ENCODE measurements at regions not wholly inside any gene's neighbourhood (a gene's known extent, or its start where the extent isn't known, plus 50 kb on each side); places are given as distances from the start of the nearest gene placed in this dataset.
"Not testable (repeated sequence)": the region's sequence is repeated elsewhere in the genome, so short reads cannot be mapped to it uniquely, and the experiment has no call there.

GRCh38 chrX:113802837-113803236 is 781.0 kb upstream of the HTR2C start:
- intact Hi-C loops (cut with DNase I) = no loop called here
- no peak for DNase-seq

GRCh38 chrX:113800955-113801354 is 782.9 kb upstream of the HTR2C start:
- DNase-seq = no peak
- intact Hi-C loops (cut with DNase I) = no loop called here

- DNase-seq = no peak
Observed at GRCh38 chrX:113793563-113793962, 790.3 kb upstream of the HTR2C start.

GRCh38 chrX:113790987-113791386 is 792.9 kb upstream of the HTR2C start:
- DNase-seq = no peak
- intact Hi-C loops (cut with DNase I) = no loop called here

More at GRCh38 chrX:113793563-113793962, 790.3 kb upstream of the HTR2C start:
- intact Hi-C loops (cut with DNase I) = no loop called here

- intact Hi-C loops (cut with DNase I); DNase-seq: not testable (repeated sequence)
Observed at GRCh38 chrX:113784754-113785153, 799.1 kb upstream of the HTR2C start.

GRCh38 chrX:113770806-113771205 is 813.1 kb upstream of the HTR2C start:
- no peak for DNase-seq
- intact Hi-C loops (cut with DNase I) = no loop called here

GRCh38 chrX:113770071-113770470 is 813.8 kb upstream of the HTR2C start:
- intact Hi-C loops (cut with DNase I) = no loop called here

GRCh38 chrX:113759422-113759821 is 824.5 kb upstream of the HTR2C start:
- no peak for DNase-seq
- intact Hi-C loops (cut with DNase I) = no loop called here

More at GRCh38 chrX:113770071-113770470, 813.8 kb upstream of the HTR2C start:
- DNase-seq = no peak

- no peak for DNase-seq
- intact Hi-C loops (cut with DNase I) = no loop called here
Observed at GRCh38 chrX:113747274-113747973, 836.5 kb upstream of the HTR2C start.

- intact Hi-C loops (cut with DNase I) = no loop called here
- DNase-seq = no peak
Observed at GRCh38 chrX:113743069-113743468, 840.8 kb upstream of the HTR2C start.

GRCh38 chrX:113741744-113742143 is 842.1 kb upstream of the HTR2C start:
- DNase-seq = peak in 6 of 42 donors; percentile 1 to 35 (median 7)
- intact Hi-C loops (cut with DNase I) = no loop called here

GRCh38 chrX:113728937-113729336 is 854.9 kb upstream of the HTR2C start:
- DNase-seq = no peak
- intact Hi-C loops (cut with DNase I) = no loop called here

GRCh38 chrX:113726898-113727297 is 857.0 kb upstream of the HTR2C start:
- intact Hi-C loops (cut with DNase I) = no loop called here
- no peak for DNase-seq

- DNase-seq = no peak
- intact Hi-C loops (cut with DNase I) = no loop called here
Observed at GRCh38 chrX:113726466-113726865, 857.4 kb upstream of the HTR2C start.

- DNase-seq = no peak
Observed at GRCh38 chrX:113726009-113726408, 857.9 kb upstream of the HTR2C start.

GRCh38 chrX:113699939-113700338 is 859.3 kb upstream of the AMOT start:
- no peak for DNase-seq
- intact Hi-C loops (cut with DNase I) = no loop called here

More at GRCh38 chrX:113726009-113726408, 857.9 kb upstream of the HTR2C start:
- intact Hi-C loops (cut with DNase I) = no loop called here

GRCh38 chrX:113675278-113675677 is 834.6 kb upstream of the AMOT start:
- no peak for DNase-seq

GRCh38 chrX:113651306-113651705 is 810.7 kb upstream of the AMOT start:
- intact Hi-C loops (cut with DNase I) = no loop called here
- DNase-seq = no peak

More at GRCh38 chrX:113675278-113675677, 834.6 kb upstream of the AMOT start:
- intact Hi-C loops (cut with DNase I) = no loop called here

- no peak for DNase-seq
- intact Hi-C loops (cut with DNase I) = no loop called here
Observed at GRCh38 chrX:113644426-113644825, 803.8 kb upstream of the AMOT start.

GRCh38 chrX:113634565-113634964 is 793.9 kb upstream of the AMOT start:
- no peak for DNase-seq
- intact Hi-C loops (cut with DNase I) = no loop called here

GRCh38 chrX:113629326-113629725 is 788.7 kb upstream of the AMOT start:
- intact Hi-C loops (cut with DNase I) = no loop called here
- no peak for DNase-seq

All from head of caudate nucleus (tissue), 42 donors.